ENCODE measurements at regions not wholly inside any gene's neighbourhood (a gene's known extent, or its start where the extent isn't known, plus 50 kb on each side); places are given as distances from the start of the nearest gene placed in this dataset.

DNA sequence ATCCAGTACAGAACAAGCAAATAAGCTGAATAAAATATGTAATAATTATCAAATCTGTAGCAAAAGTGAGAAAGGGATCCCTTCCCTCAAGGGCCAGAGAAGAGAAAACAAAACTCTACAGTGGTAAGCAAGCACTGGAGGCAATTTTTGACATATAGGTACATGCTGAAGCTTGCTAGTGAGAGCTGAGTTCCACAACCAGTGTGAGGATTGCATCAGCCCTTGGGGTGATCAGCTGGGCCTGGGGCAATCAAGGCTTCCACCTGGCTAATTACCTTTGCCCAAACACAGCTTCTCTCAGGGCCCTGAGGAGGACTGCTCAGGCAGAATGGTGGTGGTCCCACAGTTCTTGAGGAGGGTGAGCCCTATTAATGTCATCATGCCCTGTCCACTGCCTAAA lies 134.4 kb upstream of the DLX6 start:
- TF ChIP-seq, protein P1, sequence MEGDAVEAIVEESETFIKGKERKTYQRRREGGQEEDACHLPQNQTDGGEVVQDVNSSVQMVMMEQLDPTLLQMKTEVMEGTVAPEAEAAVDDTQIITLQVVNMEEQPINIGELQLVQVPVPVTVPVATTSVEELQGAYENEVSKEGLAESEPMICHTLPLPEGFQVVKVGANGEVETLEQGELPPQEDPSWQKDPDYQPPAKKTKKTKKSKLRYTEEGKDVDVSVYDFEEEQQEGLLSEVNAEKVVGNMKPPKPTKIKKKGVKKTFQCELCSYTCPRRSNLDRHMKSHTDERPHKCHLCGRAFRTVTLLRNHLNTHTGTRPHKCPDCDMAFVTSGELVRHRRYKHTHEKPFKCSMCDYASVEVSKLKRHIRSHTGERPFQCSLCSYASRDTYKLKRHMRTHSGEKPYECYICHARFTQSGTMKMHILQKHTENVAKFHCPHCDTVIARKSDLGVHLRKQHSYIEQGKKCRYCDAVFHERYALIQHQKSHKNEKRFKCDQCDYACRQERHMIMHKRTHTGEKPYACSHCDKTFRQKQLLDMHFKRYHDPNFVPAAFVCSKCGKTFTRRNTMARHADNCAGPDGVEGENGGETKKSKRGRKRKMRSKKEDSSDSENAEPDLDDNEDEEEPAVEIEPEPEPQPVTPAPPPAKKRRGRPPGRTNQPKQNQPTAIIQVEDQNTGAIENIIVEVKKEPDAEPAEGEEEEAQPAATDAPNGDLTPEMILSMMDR (IDR thresholded peaks at IDR 0.05; ENCODE audit: poor library complexity) = no peak
- no peak for TF ChIP-seq EZH2 (IDR thresholded peaks at IDR 0.05; ENCODE audit: borderline replicate concordance)

Data from hepatocyte (in vitro differentiated cells).